ENCODE measurements at regions not wholly inside any gene's neighbourhood (a gene's known extent, or its start where the extent isn't known, plus 50 kb on each side); places are given as distances from the start of the nearest gene placed in this dataset.

GRCh38 chr16:73230651-73231050 lies 182.7 kb upstream of the ZFHX3 start:
- Histone ChIP-seq H3K27ac (ENCODE audit: low read depth, low read length) (no peak overlapping the region), H3K36me3 (ENCODE audit: insufficient read depth, low read length) (no peaks in the 10 kb centered on the region), H3K9me3 (ENCODE audit: low read depth, low read length) (no peaks in the 10 kb centered on the region), H3K27me3 (ENCODE audit: insufficient read depth, low read length) (peaks cover 14% of the 10 kb centered on the region), H3K4me3 (ENCODE audit: insufficient read depth, low read length) (no peak overlapping the region), H3K4me1 (ENCODE audit: insufficient read depth, low read length) (peaks cover 8% of the 10 kb centered on the region), H3K79me2 (ENCODE audit: insufficient read depth, low read length) (no peaks in the 10 kb centered on the region), H4K20me1 (ENCODE audit: insufficient read depth, low read length) (no peaks in the 10 kb centered on the region), H3K4me2 (ENCODE audit: insufficient read depth, low read length) (no peak overlapping the region), H2AFZ (ENCODE audit: low read length) (no peak overlapping the region)
- DNase-seq (ENCODE audit: insufficient read length, low spot score, missing footprints) = no peak
- no peak for TF ChIP-seq CTCF (IDR thresholded peaks at IDR 0.05; ENCODE audit: extremely low read depth, low read depth, low read length)

- Histone ChIP-seq H4K20me1 (ENCODE audit: insufficient read depth, low read length) (no peaks in the 10 kb centered on the region), H3K27me3 (ENCODE audit: insufficient read depth, low read length) (peaks cover 11% of the 10 kb centered on the region), H2AFZ (ENCODE audit: low read length) (no peak overlapping the region), H3K9me3 (ENCODE audit: low read depth, low read length) (no peaks in the 10 kb centered on the region), H3K4me2 (ENCODE audit: insufficient read depth, low read length) (no peak overlapping the region), H3K4me1 (ENCODE audit: insufficient read depth, low read length) (peaks cover 8% of the 10 kb centered on the region), H3K36me3 (ENCODE audit: insufficient read depth, low read length) (no peaks in the 10 kb centered on the region), H3K79me2 (ENCODE audit: insufficient read depth, low read length) (no peaks in the 10 kb centered on the region), H3K27ac (ENCODE audit: low read depth, low read length) (peak overlapping the region; percentile 51), H3K4me3 (ENCODE audit: insufficient read depth, low read length) (no peak overlapping the region)
- no peak for TF ChIP-seq CTCF (IDR thresholded peaks at IDR 0.05; ENCODE audit: extremely low read depth, low read depth, low read length)
- no peak for DNase-seq (ENCODE audit: insufficient read length, low spot score, missing footprints)
Measured at GRCh38 chr16:73228649-73229048, 180.7 kb upstream of the ZFHX3 start.

GRCh38 chr16:73226675-73227074 lies 178.7 kb upstream of the ZFHX3 start:
- Histone ChIP-seq H4K20me1 (ENCODE audit: insufficient read depth, low read length) (no peaks in the 10 kb centered on the region), H3K4me1 (ENCODE audit: insufficient read depth, low read length) (no peaks in the 10 kb centered on the region), H3K36me3 (ENCODE audit: insufficient read depth, low read length) (no peaks in the 10 kb centered on the region), H3K79me2 (ENCODE audit: insufficient read depth, low read length) (no peaks in the 10 kb centered on the region), H2AFZ (ENCODE audit: low read length) (no peak overlapping the region), H3K27ac (ENCODE audit: low read depth, low read length) (no peak overlapping the region), H3K27me3 (ENCODE audit: insufficient read depth, low read length) (peaks cover 4% of the 10 kb centered on the region), H3K9me3 (ENCODE audit: low read depth, low read length) (no peaks in the 10 kb centered on the region), H3K4me2 (ENCODE audit: insufficient read depth, low read length) (no peak overlapping the region), H3K4me3 (ENCODE audit: insufficient read depth, low read length) (no peak overlapping the region)
- TF ChIP-seq CTCF (IDR thresholded peaks at IDR 0.05; ENCODE audit: extremely low read depth, low read depth, low read length) = no peak
- no peak for DNase-seq (ENCODE audit: insufficient read length, low spot score, missing footprints)

GRCh38 chr16:73225983-73226382 lies 178.1 kb upstream of the ZFHX3 start:
- no peak for TF ChIP-seq CTCF (IDR thresholded peaks at IDR 0.05; ENCODE audit: extremely low read depth, low read depth, low read length)
- DNase-seq (ENCODE audit: insufficient read length, low spot score, missing footprints) = no peak
- H3K4me2 ChIP-seq (ENCODE audit: insufficient read depth, low read length) = no peak overlapping the region
- H2AFZ ChIP-seq (ENCODE audit: low read length) = no peak overlapping the region
- H3K79me2 ChIP-seq (ENCODE audit: insufficient read depth, low read length) = no peaks in the 10 kb centered on the region
- no peaks in the 10 kb centered on the region for H3K4me1 ChIP-seq (ENCODE audit: insufficient read depth, low read length)
- no peak overlapping the region for H3K4me3 ChIP-seq (ENCODE audit: insufficient read depth, low read length)
- H4K20me1 ChIP-seq (ENCODE audit: insufficient read depth, low read length) = no peaks in the 10 kb centered on the region
- no peak overlapping the region for H3K27ac ChIP-seq (ENCODE audit: low read depth, low read length)
- H3K27me3 ChIP-seq (ENCODE audit: insufficient read depth, low read length) = no peaks in the 10 kb centered on the region
- H3K36me3 ChIP-seq (ENCODE audit: insufficient read depth, low read length) = no peaks in the 10 kb centered on the region
- no peaks in the 10 kb centered on the region for H3K9me3 ChIP-seq (ENCODE audit: low read depth, low read length)
